GM20431 (cell line): ENCODE measurements at regions not wholly inside any gene's neighbourhood (a gene's known extent, or its start where the extent isn't known, plus 50 kb on each side); places are given as distances from the start of the nearest gene placed in this dataset.

ENCODE experiments used
- in situ Hi-C: fragments of 300-500 bp; cut with MseI, MboI; formaldehyde crosslinking; loops from one replicate; pipeline ENCODE4 v1.15.0; 2020; ENCODE audit warnings: low sequenced_read_pairs; ENCODE audit not compliant: unreplicated experiment

GRCh38 chr12:47561746-47562145, 144.1 kb downstream of the RPAP3 start:
- in situ Hi-C loops, result no loop called here

GRCh38 chr12:47560415-47560814, 145.4 kb downstream of the RPAP3 start:
- in situ Hi-C loops, result no loop called here

GRCh38 chr12:47558625-47559345, 147.0 kb downstream of the RPAP3 start:
- in situ Hi-C loops, result no loop called here

GRCh38 chr12:47557386-47557785, 148.4 kb downstream of the RPAP3 start:
- in situ Hi-C loops, result no loop called here

GRCh38 chr12:47556261-47557030, 149.4 kb downstream of the RPAP3 start:
- in situ Hi-C loops, result no loop called here

- in situ Hi-C loops, result no loop called here
These were observed 151.7 kb downstream of the RPAP3 start for GRCh38 chr12:47554046-47554653.

- in situ Hi-C loops, result no loop called here
These were observed 152.6 kb downstream of the RPAP3 start for GRCh38 chr12:47553266-47553665.

- in situ Hi-C loops, result no loop called here
These were observed 154.4 kb downstream of the RPAP3 start for GRCh38 chr12:47551426-47551851.

GRCh38 chr12:47549258-47549657, 156.6 kb downstream of the RPAP3 start:
- in situ Hi-C loops, result no loop called here

- in situ Hi-C loops, result no loop called here
These were observed 157.4 kb downstream of the RPAP3 start for GRCh38 chr12:47548401-47548800.

- in situ Hi-C loops, result no loop called here
These were observed 158.8 kb downstream of the RPAP3 start for GRCh38 chr12:47547077-47547476.

GRCh38 chr12:47545938-47546609, 159.8 kb downstream of the RPAP3 start:
- in situ Hi-C loops, result no loop called here

GRCh38 chr12:47534695-47535094, 171.1 kb downstream of the RPAP3 start:
- in situ Hi-C loops, result no loop called here

- in situ Hi-C loops, result no loop called here
These were observed 175.8 kb downstream of the RPAP3 start for GRCh38 chr12:47530050-47530449.

GRCh38 chr12:47527816-47528215, 178.0 kb downstream of the RPAP3 start:
- in situ Hi-C loops, result no loop called here

GRCh38 chr12:47520029-47520428, 185.8 kb downstream of the RPAP3 start:
- in situ Hi-C loops, result no loop called here

- in situ Hi-C loops, result no loop called here
These were observed 188.7 kb downstream of the RPAP3 start for GRCh38 chr12:47517122-47517521.

- in situ Hi-C loops, result no loop called here
These were observed 196.4 kb downstream of the RPAP3 start for GRCh38 chr12:47509398-47509851.

- in situ Hi-C loops, result no loop called here
These were observed 198.6 kb downstream of the RPAP3 start for GRCh38 chr12:47507221-47507620.

- in situ Hi-C loops, result no loop called here
These were observed 200.9 kb downstream of the RPAP3 start for GRCh38 chr12:47504775-47505446.
